ENCODE measurements at regions not wholly inside any gene's neighbourhood (a gene's known extent, or its start where the extent isn't known, plus 50 kb on each side); places are given as distances from the start of the nearest gene placed in this dataset.

DNA sequence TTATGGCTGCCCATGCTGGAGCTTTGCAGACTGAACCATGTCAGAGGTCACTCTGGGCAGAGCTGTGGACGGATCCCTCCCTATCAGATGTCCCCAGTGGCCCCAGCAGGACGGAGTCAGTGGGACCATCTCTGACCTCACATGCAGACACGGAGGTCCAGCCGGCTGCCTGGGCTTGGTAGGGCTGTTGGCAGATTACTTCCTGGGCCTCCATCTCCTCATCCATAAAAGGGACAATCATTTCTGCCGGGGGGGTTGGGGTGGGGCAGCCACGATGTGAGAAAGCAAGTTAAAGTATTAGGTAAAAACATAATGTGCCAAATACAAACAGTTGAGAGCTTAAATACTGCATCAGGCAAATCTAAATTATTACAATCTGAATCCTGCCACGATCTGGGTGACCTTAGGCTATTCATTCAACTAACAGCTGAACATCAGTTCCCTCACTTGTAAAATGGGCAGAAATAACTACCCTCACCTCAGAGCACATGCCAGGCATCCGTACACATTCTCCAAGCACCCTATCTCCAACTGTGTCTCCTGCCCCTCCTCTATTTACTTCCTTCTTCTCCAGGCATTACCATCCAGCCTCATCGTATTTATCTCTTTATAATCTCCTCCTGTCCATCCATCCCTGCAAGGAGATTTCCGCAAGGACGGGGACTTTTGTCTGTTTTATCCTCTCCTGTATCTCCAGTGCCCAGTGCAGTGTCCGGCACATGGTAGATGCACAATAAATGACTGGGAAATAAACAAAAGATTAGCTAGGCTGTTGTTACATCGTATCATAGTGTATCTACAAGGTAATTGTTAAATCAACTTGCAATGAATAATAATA is 192.3 kb upstream of the FOXF1 start:
- DNase-seq: peak in 1 of 2 donors; percentile 17
- no peak for ATAC-seq
- intact Hi-C loops (cut with DNase I, micrococcal nuclease): no loop called here

DNA sequence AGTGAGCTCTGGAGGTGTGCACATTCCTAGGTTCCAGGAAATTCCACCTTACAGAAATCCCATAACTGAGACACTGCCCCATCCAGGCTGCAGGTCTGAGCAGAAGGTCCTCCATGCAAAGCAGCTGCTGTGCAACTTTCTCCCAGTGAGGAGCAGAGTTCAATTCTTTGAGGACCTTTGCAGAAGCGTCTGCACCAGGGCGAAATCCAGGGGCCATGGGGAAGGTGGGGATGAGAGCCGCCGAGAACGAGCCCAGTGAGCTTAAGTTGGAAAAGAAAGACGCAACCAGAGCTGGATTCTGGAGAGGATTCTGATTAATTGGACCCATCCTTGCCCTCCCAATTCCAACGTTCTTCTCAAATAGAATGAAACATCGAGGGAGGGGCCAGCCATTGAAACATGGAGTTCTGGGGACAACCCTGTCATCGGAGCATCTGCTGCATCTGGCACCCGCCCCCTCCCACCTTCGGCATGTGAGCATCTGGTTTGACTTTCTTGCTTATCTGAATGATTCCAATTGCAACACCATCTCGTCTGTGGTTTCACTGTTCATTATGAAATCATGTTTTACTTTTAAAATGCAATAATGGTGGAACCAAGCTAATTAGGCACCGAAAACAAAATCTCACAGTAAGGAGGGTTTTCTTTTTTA is 190.6 kb upstream of the FOXF1 start:
- no peak for DNase-seq
- intact Hi-C loops (cut with DNase I, micrococcal nuclease): no loop called here
- ATAC-seq: peak; percentile 18

DNA sequence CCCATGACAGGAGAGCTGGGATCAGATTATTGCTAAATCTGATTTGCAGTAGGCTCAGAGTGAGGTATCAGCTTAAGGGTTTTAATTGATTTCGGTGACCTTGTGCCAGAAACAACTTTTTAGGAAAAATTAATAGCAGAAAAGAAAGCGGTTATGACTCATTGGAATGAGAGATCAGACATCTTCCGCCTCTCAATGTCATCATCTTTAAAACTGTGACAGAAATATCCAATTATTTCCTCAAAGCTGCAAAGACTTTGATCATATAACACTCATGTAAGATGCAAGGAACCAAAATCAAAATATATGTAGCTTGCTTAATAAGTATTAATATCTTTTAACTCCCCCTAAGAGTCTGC is 190.1 kb upstream of the FOXF1 start:
- intact Hi-C loops (cut with DNase I, micrococcal nuclease): no loop called here
- DNase-seq (no peak), ATAC-seq (no peak)

DNA sequence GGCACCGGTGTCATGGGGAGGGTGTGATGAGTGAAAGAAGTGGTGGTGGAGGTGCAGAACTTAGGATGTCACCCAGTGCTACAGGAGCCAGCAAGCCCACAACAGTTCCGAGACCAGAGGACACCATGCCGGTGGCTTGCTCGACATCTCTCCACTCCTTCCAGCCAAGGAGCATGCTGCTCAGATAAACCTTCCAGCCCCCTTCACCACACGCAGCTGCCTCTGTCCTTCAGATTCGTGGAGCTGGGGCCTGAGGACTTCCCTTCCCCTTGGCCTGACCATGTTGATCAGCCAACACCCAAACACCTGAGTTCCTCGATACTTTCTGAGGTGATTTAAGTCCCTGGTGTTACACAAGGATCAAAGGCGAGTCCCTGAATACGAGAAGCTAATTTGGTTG is 188.8 kb upstream of the FOXF1 start:
- intact Hi-C loops (cut with DNase I, micrococcal nuclease): no loop called here
- DNase-seq (no peak), ATAC-seq (no peak)

DNA sequence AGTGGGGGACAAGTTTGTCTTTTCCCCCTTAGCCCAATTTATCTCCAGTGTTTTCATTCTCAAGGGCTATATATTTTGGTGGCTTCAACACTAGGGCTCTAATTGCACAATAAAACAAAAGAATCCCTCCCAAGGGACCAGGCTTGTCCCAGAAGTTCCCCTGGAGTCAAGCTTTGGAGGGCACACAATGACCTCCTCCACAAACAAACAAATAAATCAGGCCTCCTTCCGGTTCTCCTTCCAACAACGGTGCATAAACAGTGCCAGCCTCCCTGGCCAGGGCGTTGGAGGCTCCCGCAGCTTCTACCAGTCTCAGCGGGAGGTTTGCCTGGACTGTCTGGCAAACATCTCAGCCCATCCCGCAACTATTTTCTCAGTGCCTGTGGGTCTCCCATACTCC is 188.0 kb upstream of the FOXF1 start:
- no peak for ATAC-seq
- no peak for DNase-seq
- intact Hi-C loops (cut with DNase I, micrococcal nuclease): no loop called here

DNA sequence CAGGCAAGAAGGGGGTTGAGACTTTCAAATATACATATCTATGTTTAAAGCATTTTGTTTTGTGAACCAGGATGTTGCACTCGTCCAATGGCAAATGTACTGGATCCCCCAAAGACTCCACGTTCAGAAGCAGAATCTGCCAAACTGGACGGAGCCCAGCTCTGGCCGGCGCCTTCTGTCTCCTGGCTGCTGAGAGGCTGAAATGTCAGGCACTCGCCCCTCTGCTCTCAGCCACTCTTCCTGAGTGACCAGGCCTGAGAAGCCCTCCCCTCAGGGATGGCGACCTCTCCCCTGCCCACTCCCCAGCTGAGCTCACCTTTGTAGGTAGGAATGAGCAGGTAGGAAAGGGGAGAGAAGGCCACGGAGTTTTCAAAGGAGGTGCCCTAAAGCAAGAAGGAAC is 187.5 kb upstream of the FOXF1 start:
- no peak for DNase-seq
- intact Hi-C loops (cut with DNase I, micrococcal nuclease): no loop called here
- ATAC-seq: no peak

DNA sequence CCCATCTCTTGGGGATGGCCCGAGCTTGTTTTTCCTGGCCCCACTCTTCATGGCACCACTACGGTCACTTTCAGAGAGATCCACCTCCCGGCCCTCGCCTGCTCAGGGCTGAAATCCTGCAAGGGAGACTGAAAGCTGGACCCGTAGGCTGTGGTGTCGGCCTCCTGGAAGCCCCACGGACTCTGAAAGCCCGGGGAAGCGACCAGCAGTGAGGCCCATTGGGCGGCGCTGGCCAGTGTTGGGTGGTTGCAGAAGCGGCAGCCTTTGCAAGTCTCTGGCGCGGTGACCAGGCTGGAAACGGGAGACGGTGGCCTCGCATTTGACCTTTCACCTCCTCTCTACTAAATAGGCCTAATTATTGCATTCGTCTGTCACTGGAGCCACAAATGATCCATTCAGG is 186.0 kb upstream of the FOXF1 start:
- ATAC-seq (no peak), DNase-seq (no peak)
- intact Hi-C loops (cut with DNase I, micrococcal nuclease): no loop called here

DNA sequence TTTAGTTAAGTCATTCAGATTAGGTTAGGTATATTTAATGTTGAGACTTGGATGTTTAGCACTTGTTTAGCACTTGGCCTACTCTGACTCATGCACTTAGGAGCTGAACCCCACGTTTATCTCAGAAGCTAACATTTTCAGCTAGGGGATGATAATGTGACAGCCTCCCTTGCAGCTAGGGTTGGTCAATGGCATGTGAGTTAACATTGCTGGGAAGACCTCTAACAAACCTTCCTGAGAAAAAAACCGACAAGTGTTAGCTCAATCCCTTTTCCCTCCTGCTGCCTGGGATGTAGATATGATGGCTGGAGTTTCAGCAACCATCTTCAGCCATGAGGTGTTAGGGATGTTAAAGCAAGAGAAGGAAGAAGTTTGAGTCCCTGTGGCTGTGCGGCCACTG is 185.0 kb upstream of the FOXF1 start:
- intact Hi-C loops (cut with DNase I, micrococcal nuclease): no loop called here
- DNase-seq (no peak), ATAC-seq (no peak)

DNA sequence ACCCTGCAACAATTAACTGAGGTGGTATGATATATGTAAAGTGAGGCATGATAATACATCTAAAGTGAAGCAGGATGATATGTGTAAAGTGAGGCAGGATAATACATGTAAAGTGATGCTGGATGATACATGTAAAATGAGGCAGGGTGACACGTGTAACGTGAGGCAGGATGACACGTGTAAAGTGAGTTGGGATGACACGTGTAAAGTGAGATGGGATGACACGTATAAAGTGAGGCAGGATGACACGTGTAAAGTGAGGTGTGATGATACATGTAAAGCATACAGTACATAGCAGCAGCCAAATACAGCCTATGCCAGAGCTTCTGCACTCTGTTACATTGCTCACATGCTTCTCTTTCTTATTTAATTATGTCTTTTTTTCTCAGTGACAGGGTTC is 184.4 kb upstream of the FOXF1 start:
- DNase-seq (no peak), ATAC-seq (no peak)
- intact Hi-C loops (cut with DNase I, micrococcal nuclease): no loop called here

DNA sequence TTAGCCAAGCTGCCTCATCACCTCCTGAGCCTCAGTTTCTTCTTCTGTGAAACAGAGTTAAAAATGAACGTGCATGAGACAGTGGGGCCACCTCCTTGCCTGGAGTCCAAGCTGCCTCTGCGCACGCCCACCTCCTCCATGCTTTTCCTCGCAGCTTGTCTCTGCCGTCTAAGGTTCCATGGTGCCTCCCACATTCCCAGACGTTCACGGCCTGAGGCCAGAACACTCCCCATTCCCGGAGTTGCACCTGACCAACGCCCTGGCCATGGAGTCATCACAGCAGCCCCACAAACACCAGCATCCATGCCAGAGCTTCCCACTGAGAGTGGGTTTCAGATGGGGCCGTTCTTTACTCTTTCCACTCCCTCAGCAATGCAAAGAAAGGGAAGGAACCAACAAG is 183.0 kb upstream of the FOXF1 start:
- ATAC-seq: no peak
- DNase-seq: no peak
- intact Hi-C loops (cut with DNase I, micrococcal nuclease): no loop called here

DNA sequence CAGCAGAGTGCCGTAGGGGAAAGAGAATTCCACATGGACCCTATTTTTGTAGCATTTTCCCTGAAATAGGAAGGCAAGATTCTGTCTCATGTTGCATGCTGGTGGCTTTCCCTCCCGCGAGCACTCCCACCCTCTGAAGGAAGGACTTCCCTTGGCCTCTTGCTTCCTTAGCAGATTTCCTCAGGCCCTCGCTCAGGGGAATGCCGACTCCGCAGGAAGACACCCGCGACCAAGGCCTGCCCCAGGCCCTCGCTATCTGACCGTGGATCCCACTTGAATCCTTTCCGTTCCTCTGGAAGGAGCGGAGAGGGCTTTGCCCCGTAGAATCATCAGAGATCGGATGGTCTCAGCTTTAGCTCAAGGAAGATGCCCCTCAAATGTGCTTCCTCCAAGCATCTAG is 179.4 kb upstream of the FOXF1 start:
- DNase-seq (no peak), ATAC-seq (no peak)
- intact Hi-C loops (cut with DNase I, micrococcal nuclease): no loop called here

DNA sequence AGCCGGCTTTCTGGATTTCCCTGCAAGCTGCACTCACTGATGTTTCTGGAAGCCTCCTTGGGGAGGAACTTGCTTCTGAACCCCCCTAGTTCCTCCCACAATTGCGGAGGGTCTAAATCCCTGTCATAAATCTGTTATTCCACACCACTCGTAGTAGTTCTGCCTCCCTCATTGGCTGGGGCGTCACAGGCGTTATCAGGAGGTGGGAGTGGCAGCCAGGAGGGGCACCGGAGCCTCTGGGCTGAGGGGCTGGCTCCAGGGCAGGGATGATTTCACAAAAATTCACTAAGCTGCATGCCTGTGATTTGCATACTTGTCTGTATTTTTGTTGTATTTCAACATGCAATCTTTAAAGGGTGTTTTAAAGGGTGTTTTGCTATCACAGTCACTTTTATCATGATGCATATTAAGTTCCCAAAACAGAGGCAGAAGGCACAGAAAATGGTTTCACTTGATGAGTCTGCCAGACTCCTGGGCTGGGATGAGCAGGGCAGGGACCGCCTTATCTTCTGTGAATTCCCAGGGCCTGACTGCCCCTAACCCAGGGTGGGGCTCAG is 176.2 kb upstream of the FOXF1 start:
- intact Hi-C loops (cut with DNase I, micrococcal nuclease): no loop called here
- ATAC-seq: no peak

DNA sequence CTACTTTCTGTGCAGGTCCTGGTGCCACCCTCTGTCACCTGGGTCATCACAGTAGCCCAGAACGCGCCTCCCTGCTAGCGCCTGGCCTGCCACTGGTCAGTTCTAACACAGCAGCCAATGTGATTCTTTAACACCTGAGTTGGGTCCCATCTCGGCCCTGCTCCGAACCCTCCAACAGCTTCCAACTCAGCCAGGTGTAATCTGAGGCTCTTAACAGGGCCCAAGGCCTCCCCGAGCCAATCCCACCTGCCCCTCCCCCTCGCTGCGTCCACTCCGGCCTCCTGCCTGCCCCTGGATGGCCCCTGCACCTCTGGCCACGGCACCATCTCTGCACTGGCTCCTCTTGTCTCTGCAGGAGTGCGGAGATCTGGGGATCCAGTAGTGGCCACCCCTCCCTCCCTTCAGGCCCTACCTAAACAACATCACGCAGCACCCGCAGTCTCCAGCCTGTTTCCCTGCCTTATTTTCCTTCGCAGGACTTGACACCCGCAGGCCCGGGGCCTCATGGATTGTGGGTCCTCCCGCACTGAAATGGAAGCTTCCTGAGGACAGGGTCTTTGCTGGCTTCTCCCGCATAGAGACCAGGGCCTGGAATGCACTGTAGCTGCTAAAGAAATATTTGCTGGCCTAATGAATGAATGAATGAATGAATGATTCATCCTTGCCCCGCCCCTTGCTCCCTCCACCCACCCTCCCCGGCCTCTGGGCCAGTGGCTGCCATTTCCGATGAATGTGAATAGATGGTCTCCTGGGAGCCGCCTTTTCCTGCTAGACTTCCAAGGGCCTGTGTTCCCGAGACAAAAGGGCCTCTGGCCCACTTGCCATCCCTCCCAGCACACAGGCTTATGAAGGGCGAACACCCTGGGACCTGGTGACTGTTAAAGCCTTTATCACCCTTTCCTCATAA is 174.8 kb upstream of the FOXF1 start:
- no peak for DNase-seq
- intact Hi-C loops (cut with DNase I, micrococcal nuclease): no loop called here

More for the DNA sequence above, 176.2 kb upstream of the FOXF1 start:
- DNase-seq: no peak

DNA sequence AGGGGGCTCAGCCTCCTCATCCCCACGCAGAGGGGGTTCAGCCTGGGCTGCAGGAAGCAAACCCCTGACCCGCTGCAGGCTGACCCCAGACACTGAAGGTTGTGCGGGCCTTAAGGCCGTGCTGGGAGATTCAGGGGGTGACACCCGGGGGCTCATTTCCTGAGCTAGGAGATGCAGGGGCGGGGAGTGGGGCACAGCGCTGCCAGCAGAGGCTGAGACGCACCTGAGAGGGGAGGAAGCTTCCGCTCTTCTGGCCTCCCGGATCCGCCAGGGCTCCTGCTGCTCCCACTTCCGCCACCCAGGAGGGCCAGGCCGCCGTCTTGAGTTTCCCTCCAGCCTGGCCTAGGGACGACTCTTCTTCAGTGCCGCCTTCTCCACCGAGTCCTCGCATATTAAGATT is 173.2 kb upstream of the FOXF1 start:
- DNase-seq: no peak
- intact Hi-C loops (cut with DNase I, micrococcal nuclease): no loop called here

More for the DNA sequence above, 174.8 kb upstream of the FOXF1 start:
- ATAC-seq: no peak

DNA sequence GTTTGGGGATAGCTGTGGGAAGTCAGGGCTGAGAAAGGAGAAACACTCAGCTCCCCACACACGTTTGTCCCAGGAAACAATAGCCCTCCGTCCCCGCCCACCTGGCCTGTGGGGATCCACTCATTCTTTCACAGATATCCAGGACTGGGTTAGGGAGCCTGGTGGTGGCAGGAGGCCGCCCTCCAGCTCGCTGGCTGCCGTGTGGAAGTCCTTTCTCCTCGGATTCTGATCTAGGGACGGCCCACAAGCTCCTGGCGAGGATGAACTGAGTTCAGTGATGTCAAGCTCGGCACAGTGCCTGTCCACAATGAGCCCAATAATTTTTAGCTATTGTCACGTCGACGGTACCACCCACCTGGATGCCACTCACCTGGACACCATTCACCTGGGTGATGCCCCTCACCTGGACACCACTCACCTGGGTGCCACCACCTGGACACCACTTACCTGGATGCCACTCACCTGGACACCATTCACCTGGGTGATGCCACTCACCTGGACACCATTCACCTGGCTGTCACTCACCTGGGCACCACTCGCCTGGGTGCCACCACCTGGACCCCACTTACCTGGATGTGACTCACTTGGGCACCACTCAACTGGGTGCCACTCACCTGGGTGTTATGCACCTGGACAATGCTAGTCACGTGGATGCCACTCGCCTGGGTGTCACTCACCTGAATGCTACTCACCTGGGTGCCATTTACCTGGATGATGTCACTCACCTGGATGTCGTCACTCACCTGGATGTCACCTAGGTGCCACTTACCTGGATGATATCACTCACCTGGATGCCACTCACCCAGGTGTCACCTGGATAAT is 172.5 kb upstream of the FOXF1 start:
- intact Hi-C loops (cut with DNase I, micrococcal nuclease): no loop called here
- no peak for DNase-seq

More for the DNA sequence above, 173.2 kb upstream of the FOXF1 start:
- ATAC-seq: no peak

DNA sequence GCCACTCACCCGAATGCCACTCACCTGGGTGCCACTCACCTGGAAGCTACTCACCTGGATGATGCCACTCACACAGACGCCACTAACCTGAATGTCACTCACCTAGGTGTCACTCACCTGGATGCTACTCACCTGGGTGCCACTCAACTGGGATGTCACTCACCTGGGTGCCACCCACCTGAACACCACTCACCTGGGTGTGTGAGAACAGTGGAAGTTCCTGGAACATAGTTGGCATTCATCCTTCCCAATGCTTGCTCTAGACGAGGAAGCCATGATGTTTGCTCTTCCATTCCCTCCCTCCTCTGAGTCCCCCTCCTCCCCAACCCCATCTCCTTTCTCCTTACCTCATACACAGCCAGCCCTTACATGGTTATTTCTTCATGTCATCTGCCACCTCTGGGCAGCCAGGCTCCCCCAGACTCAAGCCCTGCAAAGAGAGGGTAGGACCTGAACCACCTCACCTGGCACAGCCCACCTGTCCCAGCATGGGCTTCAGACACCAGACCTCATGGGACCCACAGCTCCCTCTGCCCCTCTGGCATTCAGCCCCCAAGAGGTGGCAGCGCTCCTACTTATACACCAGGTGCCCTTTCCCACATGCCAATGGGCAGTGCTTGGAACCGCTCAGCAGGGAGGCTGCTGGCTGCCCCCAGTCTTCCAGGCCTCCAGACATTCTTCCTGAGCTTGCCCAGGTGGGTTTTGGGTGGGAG is 171.8 kb upstream of the FOXF1 start:
- DNase-seq (no peak), ATAC-seq (no peak)
- intact Hi-C loops (cut with DNase I, micrococcal nuclease): no loop called here

More for the DNA sequence above, 172.5 kb upstream of the FOXF1 start:
- ATAC-seq: no peak

DNA sequence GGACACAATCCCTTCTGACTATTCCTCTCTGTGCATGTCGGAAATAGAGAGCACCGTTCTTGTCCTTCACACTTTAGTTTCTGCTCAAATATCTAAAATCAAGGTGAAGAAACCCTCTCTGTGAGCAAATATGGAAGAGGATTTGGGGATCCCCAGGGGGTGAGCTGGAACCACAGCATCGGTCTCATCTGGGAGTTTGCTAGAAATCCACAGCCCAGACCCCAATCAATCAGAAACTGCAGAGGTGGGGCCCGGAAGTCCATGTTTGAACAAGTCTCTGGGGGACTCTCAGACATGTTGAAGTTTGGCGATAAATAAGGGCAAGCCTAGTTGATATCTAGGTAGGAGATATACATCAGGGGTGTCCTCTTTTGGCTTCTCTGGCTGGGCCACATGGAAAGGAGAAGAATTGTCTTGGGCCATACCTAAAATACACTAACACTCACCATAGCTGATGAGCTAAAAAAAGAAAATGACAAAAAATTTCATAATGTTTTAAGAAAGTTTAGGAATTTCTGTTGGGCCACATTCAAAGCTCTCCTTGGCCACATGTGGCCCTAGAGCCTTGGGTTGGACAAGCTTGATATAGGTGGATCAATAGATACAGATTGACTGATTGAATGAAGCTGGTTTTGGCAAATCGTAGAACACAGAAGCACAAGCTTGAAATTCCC is 168.0 kb upstream of the FOXF1 start:
- DNase-seq: no peak
- ATAC-seq: no peak
- intact Hi-C loops (cut with DNase I, micrococcal nuclease): loop anchor here in 1 of 2 donors (10.0 kb wide), 1 partner anchor 173 kb away; the partner anchor contains the start of gene FOXF1
